Panc1 (cell line): ENCODE measurements at regions not wholly inside any gene's neighbourhood (a gene's known extent, or its start where the extent isn't known, plus 50 kb on each side); places are given as distances from the start of the nearest gene placed in this dataset.

Experiments used
- TCF7L2 ChIP-seq: IDR thresholded peaks from 2 replicates; pipeline ENCODE4 v1.6.1; 2011; ENCODE audit warnings: mild to moderate bottlenecking, low read depth, low read length, inconsistent platforms
- TF ChIP-seq, protein P1 (sequence below): fragments of 450-650 bp; IDR thresholded peaks from 2 replicates; pipeline ENCODE4 v1.5.1; 2017; ENCODE audit warnings: mild to moderate bottlenecking

DNA sequence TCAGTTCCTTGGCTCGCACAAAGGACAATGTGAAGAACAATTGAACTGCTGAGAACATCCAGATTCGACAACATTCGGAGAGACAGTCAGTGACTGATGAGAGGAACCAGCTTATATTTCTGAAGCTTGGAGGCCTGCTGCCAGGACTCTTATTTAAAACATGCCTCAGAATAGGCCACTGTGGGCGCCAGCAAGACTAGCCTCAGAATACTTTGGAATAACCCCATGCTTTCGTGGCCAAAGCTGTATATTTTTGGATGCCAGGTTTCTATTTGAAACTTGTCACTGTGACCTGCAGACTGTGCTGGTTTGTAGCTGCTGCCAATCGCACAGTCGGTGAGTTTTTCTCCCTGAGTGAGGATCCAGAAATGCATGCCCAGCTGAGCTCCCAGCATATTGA lies 129.9 kb upstream of the UBE3A start:
- TF ChIP-seq, protein P1, sequence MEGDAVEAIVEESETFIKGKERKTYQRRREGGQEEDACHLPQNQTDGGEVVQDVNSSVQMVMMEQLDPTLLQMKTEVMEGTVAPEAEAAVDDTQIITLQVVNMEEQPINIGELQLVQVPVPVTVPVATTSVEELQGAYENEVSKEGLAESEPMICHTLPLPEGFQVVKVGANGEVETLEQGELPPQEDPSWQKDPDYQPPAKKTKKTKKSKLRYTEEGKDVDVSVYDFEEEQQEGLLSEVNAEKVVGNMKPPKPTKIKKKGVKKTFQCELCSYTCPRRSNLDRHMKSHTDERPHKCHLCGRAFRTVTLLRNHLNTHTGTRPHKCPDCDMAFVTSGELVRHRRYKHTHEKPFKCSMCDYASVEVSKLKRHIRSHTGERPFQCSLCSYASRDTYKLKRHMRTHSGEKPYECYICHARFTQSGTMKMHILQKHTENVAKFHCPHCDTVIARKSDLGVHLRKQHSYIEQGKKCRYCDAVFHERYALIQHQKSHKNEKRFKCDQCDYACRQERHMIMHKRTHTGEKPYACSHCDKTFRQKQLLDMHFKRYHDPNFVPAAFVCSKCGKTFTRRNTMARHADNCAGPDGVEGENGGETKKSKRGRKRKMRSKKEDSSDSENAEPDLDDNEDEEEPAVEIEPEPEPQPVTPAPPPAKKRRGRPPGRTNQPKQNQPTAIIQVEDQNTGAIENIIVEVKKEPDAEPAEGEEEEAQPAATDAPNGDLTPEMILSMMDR = no peak
- TF ChIP-seq TCF7L2 = no peak
